GM12878 (cell line): ENCODE measurements at regions not wholly inside any gene's neighbourhood (a gene's known extent, or its start where the extent isn't known, plus 50 kb on each side); places are given as distances from the start of the nearest gene placed in this dataset.

ENCODE experiments used
- ATAC-seq: fragments of 200-7000 bp; cut with Tn5 transposase; 3 replicates; pipeline ENCODE4 v1.9.1; 2020; ENCODE audit warnings: mild to moderate bottlenecking, moderate library complexity
- BruUV-seq: library from RNA; stranded (reverse); fragments of 400-500 nt; replicated peaks from 2 replicates; lab custom pipeline; 2021; lab: Mats Ljungman, UMichigan
- CTCF ChIA-PET: fragments of 300-600 bp; sonication (Branson Sonifier 250); formaldehyde crosslinking; extraction: SDS; loops from one replicate; lab custom pipeline; 2021; ENCODE audit warnings: inconsistent platforms; lab: Yijun Ruan, JAX
- POLR2A ChIA-PET: fragments of 350-600 bp; formaldehyde crosslinking; extraction: SDS; loops from one replicate; lab custom pipeline; 2021; ENCODE audit warnings: inconsistent platforms; lab: Charles Lee
- RAD21 ChIA-PET: fragments of 300-600 bp; sonication (Branson Sonifier 250); formaldehyde crosslinking; loops from one replicate; lab custom pipeline; 2023; ENCODE audit warnings: antibody characterized with exemption; ENCODE audit not compliant: unreplicated experiment; lab: Charles Lee
- SMC1A ChIA-PET: fragments of 300-600 bp; sonication (Branson Sonifier 250); formaldehyde crosslinking; loops from one replicate; lab custom pipeline; 2023; ENCODE audit not compliant: unreplicated experiment, uncharacterized antibody; lab: Charles Lee
- DNase-seq: peaks from one replicate; pipeline ENCODE4 v3.0.0-alpha.2; 2011; ENCODE audit warnings: low read depth, low spot score
- FAIRE-seq: peaks from 3 replicates; lab custom pipeline; 2011; peaks lifted over from hg19 to GRCh38; lab: Jason Lieb, UNC
- H2AFZ ChIP-seq: 2 replicates; pipeline ENCODE4 v1.6.0; 2011; ENCODE audit warnings: low read depth, low read length, control low read depth; ENCODE audit not compliant: control insufficient read depth
- H3K27ac ChIP-seq: 2 replicates; pipeline ENCODE4 v1.5.1; 2011; ENCODE audit warnings: control low read depth; ENCODE audit not compliant: control insufficient read depth, insufficient read depth
- H3K27me3 ChIP-seq, 2 experiments: replicated peaks in 1 of 2; 2 replicates each; pipeline versions ENCODE4 v1.6.0 to v1.6.1; 2011; ENCODE audit warnings: low read length in 1 of 2; ENCODE audit not compliant: control insufficient read depth in 2 of 2, insufficient read depth in 2 of 2
- H3K36me3 ChIP-seq, 2 experiments: 2 replicates each; pipeline ENCODE4 v1.5.1; 2011; ENCODE audit warnings: low read length in 1 of 2; ENCODE audit not compliant: control insufficient read depth in 2 of 2, insufficient read depth in 2 of 2
- H3K4me1 ChIP-seq: 2 replicates; pipeline ENCODE4 v1.6.1; 2011; ENCODE audit warnings: mild to moderate bottlenecking, low read length, moderate library complexity, mixed read lengths; ENCODE audit not compliant: control insufficient read depth, insufficient read depth
- H3K4me2 ChIP-seq: 2 replicates; pipeline ENCODE4 v1.6.0; 2011; ENCODE audit warnings: control low read depth; ENCODE audit not compliant: control insufficient read depth, insufficient read depth
- H3K4me3 ChIP-seq: fragments of 200-600 bp; sonication (generic); 2 replicates; pipeline ENCODE4 v1.5.1; 2016
- H3K79me2 ChIP-seq: 2 replicates; pipeline ENCODE4 v1.6.0; 2011; ENCODE audit warnings: low read length; ENCODE audit not compliant: control insufficient read depth, insufficient read depth
- H3K9ac ChIP-seq: 2 replicates; pipeline ENCODE4 v1.8.0; 2011; ENCODE audit warnings: low read length, control low read depth, mixed read lengths; ENCODE audit not compliant: control insufficient read depth, insufficient read depth
- H3K9me3 ChIP-seq: replicated peaks from 3 replicates; pipeline ENCODE4 v1.5.1; 2011; ENCODE audit warnings: mild to moderate bottlenecking, low read length; ENCODE audit not compliant: control insufficient read depth, insufficient read depth
- H4K20me1 ChIP-seq: 2 replicates; pipeline ENCODE4 v1.6.0; 2011; ENCODE audit not compliant: control insufficient read depth, insufficient read depth
- CREB1 ChIP-seq: IDR thresholded peaks from 2 replicates; pipeline ENCODE4 v1.6.1; 2012; ENCODE audit warnings: low read depth, mild to moderate bottlenecking, inconsistent platforms
- CTCF ChIP-seq, 3 experiments: IDR thresholded peaks in 2 of 3; conservative IDR thresholded peaks in 1 of 3; 2 replicates each; pipeline ENCODE4 v1.5.1; 2011; ENCODE audit warnings: low read depth in 3 of 3, low read length in 3 of 3, mild to moderate bottlenecking in 3 of 3, control low read depth in 2 of 3, moderate library complexity in 2 of 3, inconsistent platforms in 1 of 3, mixed read lengths in 1 of 3; ENCODE audit not compliant: control insufficient read depth in 2 of 3, insufficient read depth in 1 of 3; ENCODE audit errors: extremely low read depth in 1 of 3
- GATAD2B ChIP-seq: fragments of 450-650 bp; conservative IDR thresholded peaks from 2 replicates; pipeline ENCODE4 v1.6.1; 2017; ENCODE audit warnings: low read depth, mild to moderate bottlenecking, moderate library complexity
- LARP7 ChIP-seq: fragments of 450-650 bp; IDR thresholded peaks from 2 replicates; pipeline ENCODE4 v1.6.1; 2017; ENCODE audit warnings: mild to moderate bottlenecking
- MTA2 ChIP-seq: fragments of 450-650 bp; IDR thresholded peaks from 2 replicates; pipeline ENCODE4 v1.6.1; 2016; ENCODE audit warnings: low read depth, mild to moderate bottlenecking, moderate library complexity
- POU2F2 ChIP-seq: IDR thresholded peaks from 3 replicates; pipeline ENCODE4 v1.6.1; 2011; ENCODE audit warnings: low read depth, mild to moderate bottlenecking, low read length, borderline replicate concordance
- STAT1 ChIP-seq: fragments of 450-650 bp; conservative IDR thresholded peaks from 2 replicates; pipeline ENCODE4 v1.6.1; 2014; ENCODE audit warnings: antibody characterized with exemption, mild to moderate bottlenecking
- ZNF592 ChIP-seq: fragments of 450-650 bp; IDR thresholded peaks from 2 replicates; pipeline ENCODE4 v1.6.1; 2017; ENCODE audit warnings: mild to moderate bottlenecking, moderate library complexity
- WGBS: methylation state at CpG from one replicate; pipeline ENCODE4 v1.1.6; 2016; ENCODE audit warnings: low lambda C conversion rate; ENCODE audit not compliant: insufficient replicate concordance, insufficient coverage; ENCODE audit errors: missing lambda C conversion rate; 5-methylcytosine and 5-hydroxymethylcytosine counted together
- in situ Hi-C: fragments of 300-500 bp; cut with MboI; formaldehyde crosslinking; loops from 9 replicates; pipeline ENCODE4 v1.14.3; 2018; ENCODE audit warnings: mixed read lengths
- intact Hi-C: fragments of 100-400 bp; cut with micrococcal nuclease; formaldehyde crosslinking; loops from one replicate; pipeline ENCODE4 v1.14.2; 2022; ENCODE audit not compliant: unreplicated experiment

GRCh38 chr1:228976316-228976715 is 241.0 kb downstream of the RHOU start (continued):
- no peak for TF ChIP-seq MTA2

- Histone ChIP-seq H3K4me2 (no peak overlapping the region), H3K9ac (no peak overlapping the region), H3K79me2 (no peaks in the 10 kb centered on the region), H3K4me1 (no peaks in the 10 kb centered on the region), H3K4me3 (no peak overlapping the region), H3K9me3 (no peaks in the 10 kb centered on the region), H3K27ac (no peak overlapping the region), H3K27me3 (peaks cover 0 to 7% of the 10 kb centered on the region in 2 experiments; a peak in 3 of 4 replicates), H4K20me1 (no peaks in the 10 kb centered on the region; the same call in 1 of the 2 replicates), H3K36me3 (no peaks in the 10 kb centered on the region), H2AFZ (no peak overlapping the region)
- 39% methylated on average over 8 of the region's 8 CpGs for WGBS
- intact Hi-C loops: no loop called here
- no TSS peak for BruUV-seq
- FAIRE-seq: no peak
- ATAC-seq: no peak
- POLR2A ChIA-PET: no interaction called here
- RAD21 ChIA-PET: no interaction called here
- no peak for DNase-seq
- CTCF ChIA-PET: interaction anchor here (0.7 kb wide), 1 partner anchor 162 kb away, joined by 4 read pairs; no protein-coding TSS in a partner anchor
- in situ Hi-C loops: no loop called here
- TF ChIP-seq CTCF (IDR thresholded peaks at IDR 0.05 in 2 of 3, conservative IDR thresholded peaks at IDR 0.05 in 1 of 3; ENCODE audit: control insufficient read depth in 2 of 3, extremely low read depth in 1 of 3, insufficient read depth in 1 of 3, low read depth in 3 of 3, low read length in 3 of 3) (no peak), STAT1 (no peak), POU2F2 (no peak), GATAD2B (no peak), CREB1 (no peak), ZNF592 (no peak), LARP7 (no peak)
- SMC1A ChIA-PET: no interaction called here
These were observed 242.0 kb downstream of the RHOU start for GRCh38 chr1:228977307-228977706.
